ENCODE measurements at regions not wholly inside any gene's neighbourhood (a gene's known extent, or its start where the extent isn't known, plus 50 kb on each side); places are given as distances from the start of the nearest gene placed in this dataset.
"Not testable (repeated sequence)": the region's sequence is repeated elsewhere in the genome, so short reads cannot be mapped to it uniquely, and the experiment has no call there.

- TF ChIP-seq, protein P1, sequence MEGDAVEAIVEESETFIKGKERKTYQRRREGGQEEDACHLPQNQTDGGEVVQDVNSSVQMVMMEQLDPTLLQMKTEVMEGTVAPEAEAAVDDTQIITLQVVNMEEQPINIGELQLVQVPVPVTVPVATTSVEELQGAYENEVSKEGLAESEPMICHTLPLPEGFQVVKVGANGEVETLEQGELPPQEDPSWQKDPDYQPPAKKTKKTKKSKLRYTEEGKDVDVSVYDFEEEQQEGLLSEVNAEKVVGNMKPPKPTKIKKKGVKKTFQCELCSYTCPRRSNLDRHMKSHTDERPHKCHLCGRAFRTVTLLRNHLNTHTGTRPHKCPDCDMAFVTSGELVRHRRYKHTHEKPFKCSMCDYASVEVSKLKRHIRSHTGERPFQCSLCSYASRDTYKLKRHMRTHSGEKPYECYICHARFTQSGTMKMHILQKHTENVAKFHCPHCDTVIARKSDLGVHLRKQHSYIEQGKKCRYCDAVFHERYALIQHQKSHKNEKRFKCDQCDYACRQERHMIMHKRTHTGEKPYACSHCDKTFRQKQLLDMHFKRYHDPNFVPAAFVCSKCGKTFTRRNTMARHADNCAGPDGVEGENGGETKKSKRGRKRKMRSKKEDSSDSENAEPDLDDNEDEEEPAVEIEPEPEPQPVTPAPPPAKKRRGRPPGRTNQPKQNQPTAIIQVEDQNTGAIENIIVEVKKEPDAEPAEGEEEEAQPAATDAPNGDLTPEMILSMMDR (conservative IDR thresholded peaks at IDR 0.05; ENCODE audit: low read depth in 2 of 2), result not testable (repeated sequence)
- not testable (repeated sequence) for TF ChIP-seq EZH2 (IDR thresholded peaks at IDR 0.05; ENCODE audit: low read depth, unreplicated experiment); NANOG (IDR thresholded peaks at IDR 0.05; ENCODE audit: borderline replicate concordance); POLR2AphosphoS5 (IDR thresholded peaks at IDR 0.05; ENCODE audit: low read depth)
These were observed 666.4 kb downstream of the SPATA31A7 start for GRCh38 chr9:61856283-61856682.

Measured in GM23338 (cell line).